AG10803 (cell line): ENCODE measurements at regions not wholly inside any gene's neighbourhood (a gene's known extent, or its start where the extent isn't known, plus 50 kb on each side); places are given as distances from the start of the nearest gene placed in this dataset.

Experiments used
- DNase-seq: peaks from one replicate; pipeline ENCODE4 v3.0.0; 2010; ENCODE audit warnings: low read depth
- H3K4me3 ChIP-seq: 2 replicates; pipeline ENCODE4 v1.5.1; 2011; ENCODE audit warnings: mild to moderate bottlenecking, low read length, control low read depth
- TF ChIP-seq, protein P1 (sequence below): conservative IDR thresholded peaks from 2 replicates; pipeline ENCODE4 v1.5.1; 2011; ENCODE audit warnings: mild to moderate bottlenecking, low read length, control low read depth, inconsistent platforms

- DNase-seq, result no peak
- TF ChIP-seq, protein P1, sequence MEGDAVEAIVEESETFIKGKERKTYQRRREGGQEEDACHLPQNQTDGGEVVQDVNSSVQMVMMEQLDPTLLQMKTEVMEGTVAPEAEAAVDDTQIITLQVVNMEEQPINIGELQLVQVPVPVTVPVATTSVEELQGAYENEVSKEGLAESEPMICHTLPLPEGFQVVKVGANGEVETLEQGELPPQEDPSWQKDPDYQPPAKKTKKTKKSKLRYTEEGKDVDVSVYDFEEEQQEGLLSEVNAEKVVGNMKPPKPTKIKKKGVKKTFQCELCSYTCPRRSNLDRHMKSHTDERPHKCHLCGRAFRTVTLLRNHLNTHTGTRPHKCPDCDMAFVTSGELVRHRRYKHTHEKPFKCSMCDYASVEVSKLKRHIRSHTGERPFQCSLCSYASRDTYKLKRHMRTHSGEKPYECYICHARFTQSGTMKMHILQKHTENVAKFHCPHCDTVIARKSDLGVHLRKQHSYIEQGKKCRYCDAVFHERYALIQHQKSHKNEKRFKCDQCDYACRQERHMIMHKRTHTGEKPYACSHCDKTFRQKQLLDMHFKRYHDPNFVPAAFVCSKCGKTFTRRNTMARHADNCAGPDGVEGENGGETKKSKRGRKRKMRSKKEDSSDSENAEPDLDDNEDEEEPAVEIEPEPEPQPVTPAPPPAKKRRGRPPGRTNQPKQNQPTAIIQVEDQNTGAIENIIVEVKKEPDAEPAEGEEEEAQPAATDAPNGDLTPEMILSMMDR, result no peak
Observed at GRCh38 chr16:63050391-63050790, 1014.2 kb upstream of the CDH8 start.

DNA sequence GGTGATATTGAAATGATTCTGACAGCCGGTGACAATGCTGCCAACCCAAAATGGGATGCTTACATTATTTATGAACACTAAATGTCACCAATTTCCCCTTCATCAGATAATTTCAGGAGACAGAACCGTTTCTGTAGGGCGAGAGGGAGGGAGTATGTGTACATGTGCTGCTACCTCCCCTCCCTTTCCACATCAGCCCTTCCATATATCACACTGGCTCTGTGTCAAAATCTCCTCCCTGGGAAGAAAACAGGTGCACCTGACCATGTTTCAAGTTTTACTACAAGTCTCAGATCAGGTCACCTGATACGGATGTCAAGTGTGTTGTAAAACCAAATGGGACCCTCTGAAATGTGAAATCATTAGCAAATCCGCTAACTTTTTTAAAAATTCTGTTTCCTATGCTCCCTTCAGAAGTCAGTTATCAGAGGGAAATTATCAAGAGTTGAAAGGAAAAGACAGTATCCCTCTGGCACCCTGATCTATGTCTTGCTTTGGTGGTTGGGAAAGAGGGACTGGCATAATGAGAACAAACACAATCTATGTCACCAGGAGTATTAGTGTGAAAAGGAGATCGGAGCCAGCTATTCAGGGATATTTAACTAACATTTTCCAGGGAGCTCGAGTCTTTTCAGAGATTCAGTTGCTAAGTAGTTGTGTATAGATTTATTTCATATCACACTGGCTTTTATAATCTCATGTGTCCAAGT lies 1002.3 kb upstream of the CDH8 start:
- TF ChIP-seq, protein P1, result no peak
- no peak for DNase-seq
- no peak overlapping the region for H3K4me3 ChIP-seq

More at GRCh38 chr16:63050391-63050790, 1014.2 kb upstream of the CDH8 start:
- no peak overlapping the region for H3K4me3 ChIP-seq

DNA sequence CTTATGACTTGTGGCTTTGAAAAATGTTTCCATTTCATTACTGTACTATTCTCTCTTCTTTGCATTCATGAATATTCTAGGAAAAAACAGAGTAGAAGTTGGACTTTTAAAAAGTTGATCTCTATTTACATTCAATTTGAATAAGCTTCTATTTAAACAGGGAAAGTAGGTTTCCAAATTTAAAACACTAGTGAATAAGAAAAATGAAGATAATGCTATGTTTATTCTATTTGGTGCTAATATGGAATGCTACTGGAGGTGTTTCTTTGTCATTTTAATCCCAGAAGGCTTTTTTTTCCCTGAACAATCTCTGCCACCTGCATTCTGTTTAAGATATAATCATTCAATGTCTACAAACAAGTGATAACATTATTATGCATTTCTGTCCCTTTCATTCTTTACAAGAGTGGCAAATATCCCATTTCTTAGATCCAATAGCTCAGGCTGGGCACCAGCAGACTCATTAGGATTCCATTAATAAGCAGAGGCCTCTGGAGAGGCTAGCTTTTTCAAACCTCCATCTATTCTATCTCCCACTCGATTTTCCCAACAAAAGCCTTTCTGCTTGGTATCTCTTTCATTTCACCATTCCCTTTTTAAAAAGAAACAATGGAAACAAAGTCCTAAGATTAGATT lies 1001.6 kb upstream of the CDH8 start:
- TF ChIP-seq, protein P1, result no peak
- no peak overlapping the region for H3K4me3 ChIP-seq
- no peak for DNase-seq

DNA sequence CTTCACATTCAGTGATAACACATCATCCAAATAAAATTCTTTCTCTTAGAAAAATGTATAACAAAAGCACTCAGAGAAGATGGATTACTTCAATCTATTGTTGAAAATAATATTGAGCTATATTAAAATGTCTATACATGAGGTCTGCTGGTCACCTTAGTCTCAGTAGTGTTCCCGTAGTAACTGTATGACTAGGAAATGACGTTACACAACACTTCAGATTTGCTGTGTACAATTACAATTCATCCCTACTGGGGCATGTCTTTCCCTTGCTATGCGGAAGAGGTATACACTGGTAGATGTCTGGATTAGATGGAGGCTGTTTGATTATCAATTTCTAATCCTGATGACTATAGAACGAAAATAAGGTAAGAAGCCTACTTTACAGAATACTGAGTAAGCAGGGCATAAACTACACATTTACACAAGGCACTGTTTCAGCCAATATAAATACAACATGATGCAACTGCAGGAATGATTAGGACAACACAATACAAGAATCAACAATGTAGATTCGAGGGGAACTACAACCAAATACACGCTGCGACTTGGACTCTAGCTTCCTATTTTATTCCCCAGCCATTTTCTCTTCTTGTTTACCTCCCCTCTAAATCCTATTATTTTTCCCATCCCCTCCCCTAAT lies 982.5 kb upstream of the CDH8 start:
- no peak overlapping the region for H3K4me3 ChIP-seq
- no peak for DNase-seq
- TF ChIP-seq, protein P1, result no peak

DNA sequence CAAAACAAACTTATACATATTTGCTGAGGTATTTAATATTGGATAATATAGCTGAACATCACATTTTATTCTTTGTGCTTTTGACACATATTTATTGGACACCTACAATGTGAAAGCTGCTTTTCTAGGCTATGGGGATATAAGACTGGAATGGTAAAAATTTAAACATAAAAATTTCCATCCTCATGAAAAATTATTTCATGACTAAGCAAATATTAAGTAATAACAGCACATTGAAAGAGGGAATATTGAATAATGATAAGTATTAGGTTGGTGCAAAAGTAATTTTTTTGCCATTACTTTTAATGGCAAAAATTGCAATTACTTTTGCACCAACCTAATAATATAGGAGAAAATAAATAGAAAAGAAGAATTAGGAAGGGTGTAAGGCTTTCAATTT lies 972.5 kb upstream of the CDH8 start:
- H3K4me3 ChIP-seq, result no peak overlapping the region
- TF ChIP-seq, protein P1, result no peak
- no peak for DNase-seq

DNA sequence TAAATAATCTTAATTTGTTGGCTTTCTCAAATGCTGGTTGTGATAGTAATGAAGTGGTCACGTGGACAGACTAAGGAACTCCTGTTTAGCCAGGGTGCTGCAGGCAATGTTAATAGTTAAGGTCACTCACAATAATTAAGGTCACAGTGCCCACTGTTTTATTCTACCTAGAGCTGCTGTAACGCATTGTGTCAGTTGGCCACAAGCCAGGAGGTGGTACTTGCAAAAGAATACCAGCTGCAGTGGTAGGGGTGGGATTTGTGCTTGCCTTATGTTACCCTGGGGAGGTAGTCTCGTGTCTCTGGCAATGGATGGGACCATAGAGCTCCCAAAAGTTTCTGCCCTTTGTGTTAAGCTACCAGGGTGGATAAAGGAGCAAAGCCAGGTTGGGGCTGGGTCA lies 969.1 kb upstream of the CDH8 start:
- no peak overlapping the region for H3K4me3 ChIP-seq
- TF ChIP-seq, protein P1, result no peak
- DNase-seq, result no peak

DNA sequence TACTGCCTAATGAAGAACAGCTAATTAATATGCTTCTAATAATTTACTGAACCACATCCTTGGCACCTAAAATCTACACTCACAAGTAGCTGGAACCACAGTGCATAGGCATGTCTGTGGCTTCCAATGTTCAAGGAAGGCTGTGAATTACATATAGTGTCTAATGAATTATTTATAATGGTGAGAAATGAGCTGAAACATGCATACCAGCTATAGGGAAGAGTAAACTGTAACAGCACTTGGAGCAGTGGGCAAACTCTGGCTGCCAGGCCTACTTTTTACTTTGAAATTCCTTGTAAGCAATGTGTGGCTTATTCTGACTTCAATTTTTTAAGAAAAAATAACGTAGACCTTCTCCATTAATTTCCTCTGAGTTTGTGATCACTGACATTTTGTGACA lies 953.2 kb upstream of the CDH8 start:
- TF ChIP-seq, protein P1, result no peak
- H3K4me3 ChIP-seq, result no peak overlapping the region
- no peak for DNase-seq
